NCI-H82 (cell line): ENCODE measurements at regions not wholly inside any gene's neighbourhood (a gene's known extent, or its start where the extent isn't known, plus 50 kb on each side); places are given as distances from the start of the nearest gene placed in this dataset.

Experiments
- DNase-seq: peaks from one replicate; lab custom pipeline; 2025; lab: John Stamatoyannopoulos, UW

DNA sequence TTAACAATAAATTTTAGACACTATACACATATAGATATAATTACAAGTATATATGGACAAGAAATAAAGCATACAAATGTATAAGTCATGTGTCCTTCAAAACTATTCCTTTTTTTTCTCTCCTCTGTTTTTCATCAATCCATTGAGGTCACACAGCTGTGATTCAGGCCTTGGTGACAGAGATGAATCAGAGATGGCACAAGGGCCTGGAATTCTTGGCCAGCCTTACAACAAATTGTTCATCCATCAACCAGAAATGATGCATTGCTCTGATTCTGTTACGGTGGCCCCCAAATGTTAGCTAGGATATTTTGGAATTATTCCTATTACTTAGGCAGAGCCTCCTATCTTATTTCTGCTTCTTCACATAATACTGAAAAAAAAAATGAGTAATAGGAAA is 108.7 kb upstream of the MPDZ start:
- no peak for DNase-seq

DNA sequence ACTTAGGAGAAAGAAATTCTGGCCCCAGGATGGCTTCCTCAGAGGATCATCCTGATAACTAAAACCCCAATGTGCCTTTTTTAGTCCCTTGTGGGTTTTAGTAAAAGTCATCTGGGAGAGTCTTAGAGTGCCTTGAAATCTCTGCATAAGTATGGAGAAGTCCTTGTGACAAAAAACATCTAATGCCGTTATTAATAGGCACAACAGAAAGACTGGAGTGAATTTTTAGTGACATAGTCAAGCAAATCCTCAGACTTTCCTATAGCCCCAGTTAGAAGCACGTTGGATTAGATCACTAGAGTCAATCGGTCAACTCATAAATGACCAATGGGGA is 108.2 kb upstream of the MPDZ start:
- DNase-seq = no peak

- DNase-seq = no peak
These were observed 107.6 kb upstream of the MPDZ start for GRCh38 chr9:13386935-13387733.

DNA sequence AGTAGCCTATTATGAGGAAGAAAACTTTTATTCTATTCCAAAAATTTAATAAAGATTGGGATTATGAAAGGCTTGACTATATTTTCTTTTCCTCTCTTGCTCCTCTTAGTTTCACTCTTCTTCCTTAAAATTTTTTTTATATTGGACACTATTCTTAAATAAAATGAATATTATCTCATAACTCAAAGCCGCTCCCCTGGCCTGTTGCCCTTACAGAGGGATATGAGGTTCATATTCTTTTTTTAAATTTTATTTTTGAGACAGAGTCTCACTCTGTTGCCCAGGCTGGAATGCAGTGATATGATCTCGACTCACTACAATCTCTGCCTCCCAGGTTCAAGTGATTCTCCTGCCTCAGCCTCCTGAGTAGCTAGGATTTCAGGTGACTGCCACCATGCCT is 106.8 kb upstream of the MPDZ start:
- DNase-seq = no peak

DNA sequence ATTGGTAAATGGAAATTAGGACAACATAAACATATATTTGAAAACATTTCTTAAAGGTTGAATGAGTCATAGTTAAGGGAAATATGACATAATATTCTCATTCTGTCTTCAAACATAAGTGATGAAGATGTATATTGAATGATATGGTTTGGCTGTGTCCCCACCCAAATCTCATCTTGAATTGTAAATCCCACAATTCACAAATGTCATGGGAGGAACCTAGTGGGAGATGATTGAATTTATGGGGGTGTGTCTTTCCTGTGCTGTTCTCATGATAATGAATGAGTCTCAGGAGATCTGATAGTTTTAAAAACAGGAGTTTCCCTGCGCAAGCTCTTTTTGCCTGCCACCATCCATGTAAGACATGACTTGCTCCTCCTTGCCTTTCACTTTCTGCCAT is 104.4 kb upstream of the MPDZ start:
- no peak for DNase-seq

GRCh38 chr9:13383216-13383615 is 103.7 kb upstream of the MPDZ start:
- no peak for DNase-seq

DNA sequence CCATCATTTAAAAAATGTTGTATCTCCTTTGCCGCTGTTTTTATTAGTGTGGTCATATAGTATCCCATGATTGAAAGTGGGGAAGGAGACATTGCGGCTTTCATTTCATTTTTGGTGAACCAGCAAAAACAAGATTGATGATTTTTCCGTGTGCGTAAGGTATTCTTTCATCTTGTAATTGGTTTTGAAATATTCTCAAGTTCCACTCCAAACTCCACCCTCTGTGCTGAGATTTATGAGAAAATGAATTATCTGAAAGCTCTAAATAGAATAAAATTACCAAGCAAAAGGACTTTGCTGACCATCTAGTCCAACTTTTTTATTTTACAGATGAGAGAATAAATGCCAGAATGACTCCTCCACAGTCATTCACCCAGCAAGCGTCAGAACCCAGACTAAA is 103.1 kb upstream of the MPDZ start:
- DNase-seq = no peak

DNA sequence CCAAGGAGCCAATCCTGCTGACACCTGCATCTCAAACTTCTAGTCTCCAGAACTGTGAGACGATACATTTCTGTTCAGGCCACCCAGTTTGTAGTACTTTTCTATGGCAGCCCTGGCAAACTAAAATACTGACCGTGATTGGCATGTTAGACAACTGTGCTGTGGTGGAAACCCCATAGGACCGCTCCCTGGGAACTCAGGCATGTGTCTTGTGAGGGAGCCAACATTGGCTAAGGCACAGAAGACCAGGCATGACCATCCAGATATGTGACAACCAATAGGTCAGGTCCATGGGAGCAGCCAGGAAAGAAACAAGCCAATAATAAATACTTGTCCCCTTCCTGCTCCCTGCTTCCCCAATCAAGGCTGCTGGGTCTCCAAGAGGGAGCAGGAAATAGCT is 101.4 kb upstream of the MPDZ start:
- no peak for DNase-seq

- no peak for DNase-seq
These were observed 98.7 kb upstream of the MPDZ start for GRCh38 chr9:13378154-13378553.

DNA sequence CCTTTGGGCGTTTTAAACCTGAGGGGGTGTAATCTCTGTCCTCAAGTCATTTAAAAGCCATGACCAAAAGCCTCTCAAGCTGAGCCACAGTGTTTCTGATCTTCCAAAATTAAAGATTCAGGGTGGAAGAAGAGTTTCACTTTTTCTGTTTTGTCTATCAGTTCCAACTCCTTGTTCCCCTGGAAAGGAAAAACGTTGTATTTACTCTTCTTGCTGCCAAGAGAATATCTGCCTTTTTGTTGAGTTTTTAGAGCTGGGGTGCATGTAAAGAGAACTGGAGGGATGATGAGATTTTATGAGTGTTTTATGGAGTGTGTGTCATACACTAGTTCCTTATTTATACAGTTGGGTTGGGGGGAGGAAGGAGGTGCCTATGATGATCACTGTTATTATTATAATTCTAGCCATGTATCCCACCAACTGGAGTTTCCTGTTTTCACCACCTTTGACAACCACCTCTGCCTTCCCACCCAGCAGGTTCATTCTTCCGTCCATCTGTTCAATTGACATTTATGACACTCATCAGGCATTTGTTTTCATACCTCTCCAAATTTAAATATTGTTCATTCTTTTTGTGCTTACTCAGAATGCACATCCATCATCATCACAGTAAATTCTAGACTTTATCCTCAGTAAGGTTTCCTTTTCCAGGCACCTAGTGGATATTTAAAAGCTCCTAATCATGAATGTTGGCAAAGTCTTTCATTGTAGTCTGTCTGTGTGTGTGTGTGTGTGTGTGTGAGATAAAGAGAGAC is 97.9 kb upstream of the MPDZ start:
- DNase-seq = no peak

DNA sequence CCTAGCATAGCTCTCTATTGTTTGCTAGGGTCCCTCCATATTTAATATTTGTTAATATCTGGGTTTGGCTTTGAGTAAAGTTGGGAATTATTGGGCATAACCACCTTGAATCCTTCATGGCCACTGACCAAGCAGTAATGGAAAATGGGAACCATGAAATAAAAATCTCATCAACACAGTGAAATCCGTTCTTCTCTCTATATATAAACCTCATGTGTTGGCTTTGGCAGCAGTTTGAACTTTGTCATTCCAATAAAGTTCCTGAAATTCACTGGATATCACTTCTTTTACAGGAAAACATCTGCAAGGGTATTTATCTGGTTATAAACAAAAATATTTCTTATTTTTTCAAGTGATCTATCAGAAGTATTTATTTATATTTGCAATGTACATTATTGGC is 93.0 kb upstream of the MPDZ start:
- DNase-seq = no peak

- DNase-seq = no peak
These were observed 89.9 kb upstream of the MPDZ start for GRCh38 chr9:13369431-13369830.

DNA sequence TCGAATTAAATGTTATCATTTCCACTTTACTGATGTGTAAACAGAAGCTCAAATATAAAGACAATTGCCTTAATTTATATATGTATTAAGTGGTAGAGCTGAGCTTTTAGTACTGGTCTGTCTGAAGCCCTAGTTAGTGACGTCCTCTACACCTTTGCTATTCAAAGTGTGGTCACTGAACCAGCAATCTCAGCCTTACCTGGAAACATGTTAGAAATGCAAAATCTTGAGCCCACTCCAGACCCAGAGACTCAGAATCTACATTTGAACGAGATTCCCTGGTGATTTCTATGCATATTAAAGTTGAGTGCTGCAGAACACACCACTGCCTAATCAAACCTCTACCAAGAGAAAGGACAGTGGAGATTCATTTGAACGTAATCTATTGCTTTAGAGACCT is 88.3 kb upstream of the MPDZ start:
- DNase-seq = no peak

DNA sequence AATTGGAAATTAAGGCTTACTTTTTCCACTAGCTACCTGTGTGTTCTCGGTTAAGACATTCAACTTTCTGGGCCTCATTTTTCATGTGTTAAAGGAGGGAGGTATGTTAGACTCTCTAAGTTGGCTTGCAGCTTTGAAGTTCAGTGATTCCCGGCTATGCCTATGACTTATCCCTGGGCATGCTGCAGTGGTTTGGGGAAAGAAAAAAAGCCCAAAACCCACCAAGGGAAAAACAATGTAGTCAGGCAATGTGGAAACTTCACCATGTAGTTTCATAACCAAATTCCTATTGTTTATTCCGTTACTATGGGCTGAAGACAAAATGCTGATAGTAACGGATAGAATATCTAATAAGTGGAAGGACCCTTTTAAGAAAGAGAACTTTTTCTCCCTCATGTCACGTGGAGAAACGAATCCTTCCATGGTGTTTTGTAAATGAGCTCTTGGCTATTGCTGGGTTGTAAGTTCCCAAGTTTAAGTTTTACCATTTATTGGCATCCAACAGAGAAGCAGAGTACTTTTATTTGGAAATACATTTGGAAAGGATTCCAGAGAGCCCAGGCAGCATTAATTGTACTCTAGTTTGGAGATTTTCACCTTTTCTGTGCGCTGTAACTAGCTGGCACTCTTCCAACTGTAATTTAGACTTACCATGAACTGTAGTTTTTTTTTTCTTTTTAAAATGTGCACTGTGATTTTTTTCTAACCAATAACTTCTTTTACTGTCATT is 84.9 kb upstream of the MPDZ start:
- DNase-seq = no peak

GRCh38 chr9:13361076-13361475 is 81.6 kb upstream of the MPDZ start:
- no peak for DNase-seq

DNA sequence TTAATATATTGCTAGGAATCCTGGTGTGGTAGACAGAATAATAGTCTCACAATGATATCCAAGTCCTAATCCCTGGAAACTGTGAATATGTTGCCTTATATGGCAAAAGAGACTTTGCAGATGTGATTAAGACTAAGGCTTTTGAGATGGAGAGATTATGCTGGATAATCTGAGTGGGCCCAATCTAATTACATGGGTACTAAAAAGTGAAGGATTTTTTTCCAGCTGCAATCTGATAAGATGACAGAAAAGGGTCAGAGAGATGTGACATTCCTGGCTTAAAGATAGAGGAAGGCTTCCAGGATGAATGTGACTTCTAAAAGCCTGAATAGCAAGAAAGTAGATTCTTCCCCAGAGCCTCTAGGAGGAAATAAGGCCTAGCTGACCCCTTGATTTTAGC is 80.7 kb upstream of the MPDZ start:
- peak; percentile 81 for DNase-seq

GRCh38 chr9:13358128-13358527 is 78.6 kb upstream of the MPDZ start:
- no peak for DNase-seq

DNA sequence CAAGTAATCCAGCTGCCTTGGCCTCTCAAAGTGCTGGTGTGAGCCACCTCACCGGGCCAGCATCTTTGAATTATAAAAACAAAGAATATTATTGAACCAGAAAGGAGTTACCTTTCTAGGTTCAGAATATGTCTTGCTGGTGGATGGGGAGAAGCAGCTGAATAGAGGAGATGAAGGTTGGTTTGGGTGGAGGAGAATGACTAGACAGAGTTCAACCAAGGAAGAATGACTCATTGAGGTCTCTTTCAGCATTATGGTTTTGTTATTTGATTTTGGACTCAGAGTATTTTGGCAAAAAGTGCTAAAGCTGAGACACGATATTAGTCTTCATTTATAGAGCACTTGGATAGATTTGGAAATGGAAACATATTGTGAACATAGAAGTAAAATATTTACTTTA is 75.2 kb upstream of the MPDZ start:
- DNase-seq = no peak

GRCh38 chr9:13352451-13352979 is 73.0 kb upstream of the MPDZ start:
- DNase-seq = no peak

DNA sequence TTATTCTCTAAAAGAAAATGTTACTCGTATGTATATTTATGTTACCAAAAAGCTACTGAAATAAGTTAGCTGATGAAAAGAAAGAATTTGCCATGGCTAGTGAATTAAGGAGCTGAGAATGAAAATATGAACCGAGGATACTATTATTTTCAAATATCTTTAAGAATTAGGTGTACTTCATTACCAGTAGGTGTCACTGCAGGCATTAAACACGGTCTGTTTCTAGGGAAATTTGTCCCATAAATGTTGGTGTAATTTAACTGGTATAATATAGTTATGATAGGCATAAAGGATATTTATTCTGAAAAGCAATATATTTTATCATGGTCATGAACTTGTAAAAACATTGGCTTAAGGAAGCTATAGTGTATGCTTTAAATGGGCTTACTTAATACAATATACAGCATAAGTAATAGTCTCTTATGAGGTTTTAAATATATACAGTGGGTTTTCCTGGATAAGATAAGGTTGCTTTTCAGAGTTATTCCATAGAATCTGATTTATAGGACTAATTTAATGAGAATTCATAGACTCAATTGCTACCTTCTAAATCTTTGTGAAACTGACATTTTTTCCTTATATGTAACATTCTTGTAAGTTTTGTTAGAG is 72.4 kb upstream of the MPDZ start:
- DNase-seq = peak; percentile 61

GRCh38 chr9:13332571-13332970 is 53.1 kb upstream of the MPDZ start:
- DNase-seq = no peak

- no peak for DNase-seq
These were observed 51.8 kb upstream of the MPDZ start for GRCh38 chr9:13331320-13331719.
